ENCODE measurements at regions not wholly inside any gene's neighbourhood (a gene's known extent, or its start where the extent isn't known, plus 50 kb on each side); places are given as distances from the start of the nearest gene placed in this dataset.
"Not testable (repeated sequence)": the region's sequence is repeated elsewhere in the genome, so short reads cannot be mapped to it uniquely, and the experiment has no call there.

DNA sequence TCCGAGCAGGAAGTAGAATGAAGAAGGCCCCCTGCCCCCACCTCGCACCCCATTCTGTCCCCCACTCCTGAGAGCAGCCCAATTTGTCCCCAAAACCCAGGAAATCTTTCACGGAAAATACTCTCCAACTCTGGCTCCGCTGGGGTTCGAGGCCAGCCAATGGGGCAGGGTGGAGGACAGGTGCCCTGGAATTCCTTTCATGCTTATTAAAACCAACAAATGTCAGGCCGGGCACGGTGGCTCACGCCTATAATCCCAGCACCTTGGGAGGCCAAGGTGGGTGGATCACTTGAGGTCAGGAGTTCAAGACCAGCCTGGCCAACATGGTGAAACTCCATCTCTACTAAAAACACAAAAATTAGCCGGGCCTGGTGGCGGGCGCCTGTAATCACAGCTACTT is 214.9 kb downstream of the TFCP2L1 start:
- H3K4me3 Mint-ChIP-seq; DNase-seq; H3K4me1 Mint-ChIP-seq; H3K27me3 Mint-ChIP-seq; H3K9me3 Mint-ChIP-seq (ENCODE audit: low read depth); H3K27ac Mint-ChIP-seq; H3K36me3 Mint-ChIP-seq; ATAC-seq: not testable (repeated sequence)
- CTCF ChIA-PET: interaction anchor here (1.2 to 2.3 kb wide), 3 partner anchors 10 to 374 kb away, joined by 4 to 12 read pairs (median 9); no protein-coding TSS in a partner anchor

- peak; percentile 30 for ATAC-seq
- Mint-ChIP-seq H3K27ac (no peak overlapping the region), H3K4me1 (no peaks in the 10 kb centered on the region), H3K36me3 (no peaks in the 10 kb centered on the region), H3K27me3 (peaks cover 16% of the 10 kb centered on the region), H3K4me3 (no peak overlapping the region), H3K9me3 (ENCODE audit: low read depth) (no peaks in the 10 kb centered on the region)
- CTCF ChIA-PET: interaction anchor here (1.0 to 2.3 kb wide), 6 partner anchors 8 to 375 kb away, joined by 3 to 12 read pairs (median 4); no protein-coding TSS in a partner anchor
- peak; percentile 51 for DNase-seq
Observed at GRCh38 chr2:121071034-121071504, 213.9 kb downstream of the TFCP2L1 start.

DNA sequence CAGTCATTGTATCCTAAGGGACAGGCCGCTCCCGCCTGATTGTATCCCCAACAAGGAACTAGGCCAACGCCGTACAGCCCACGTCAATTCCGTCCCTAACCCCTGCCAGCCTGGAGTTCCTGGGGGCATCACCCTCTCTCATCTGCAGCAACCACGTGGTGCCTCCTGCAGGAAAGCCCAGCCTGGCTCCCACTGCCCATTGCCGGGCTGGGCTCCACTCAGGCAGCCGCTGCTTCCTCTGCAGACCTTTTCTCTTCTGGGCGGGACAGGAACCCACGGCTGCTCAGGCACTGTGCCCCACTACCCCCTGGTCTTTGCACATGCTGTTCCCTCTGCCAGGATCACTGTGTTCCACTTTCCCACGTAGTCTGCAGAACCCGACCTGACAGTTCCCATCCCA is 212.2 kb downstream of the TFCP2L1 start:
- Mint-ChIP-seq H3K4me1 (no peaks in the 10 kb centered on the region), H3K36me3 (no peaks in the 10 kb centered on the region), H3K27ac (no peak overlapping the region), H3K4me3 (no peak overlapping the region), H3K9me3 (ENCODE audit: low read depth) (no peaks in the 10 kb centered on the region), H3K27me3 (peaks cover 23% of the 10 kb centered on the region)
- ATAC-seq (no peak), DNase-seq (no peak)
- CTCF ChIA-PET: no interaction called here

GRCh38 chr2:121073320-121074210 is 211.4 kb downstream of the TFCP2L1 start:
- no peak for DNase-seq
- CTCF ChIA-PET: interaction anchor here (0.5 kb wide), 1 partner anchor 993 kb away, joined by 3 read pairs; no protein-coding TSS in a partner anchor
- no peak overlapping the region for H3K4me3 Mint-ChIP-seq

DNA sequence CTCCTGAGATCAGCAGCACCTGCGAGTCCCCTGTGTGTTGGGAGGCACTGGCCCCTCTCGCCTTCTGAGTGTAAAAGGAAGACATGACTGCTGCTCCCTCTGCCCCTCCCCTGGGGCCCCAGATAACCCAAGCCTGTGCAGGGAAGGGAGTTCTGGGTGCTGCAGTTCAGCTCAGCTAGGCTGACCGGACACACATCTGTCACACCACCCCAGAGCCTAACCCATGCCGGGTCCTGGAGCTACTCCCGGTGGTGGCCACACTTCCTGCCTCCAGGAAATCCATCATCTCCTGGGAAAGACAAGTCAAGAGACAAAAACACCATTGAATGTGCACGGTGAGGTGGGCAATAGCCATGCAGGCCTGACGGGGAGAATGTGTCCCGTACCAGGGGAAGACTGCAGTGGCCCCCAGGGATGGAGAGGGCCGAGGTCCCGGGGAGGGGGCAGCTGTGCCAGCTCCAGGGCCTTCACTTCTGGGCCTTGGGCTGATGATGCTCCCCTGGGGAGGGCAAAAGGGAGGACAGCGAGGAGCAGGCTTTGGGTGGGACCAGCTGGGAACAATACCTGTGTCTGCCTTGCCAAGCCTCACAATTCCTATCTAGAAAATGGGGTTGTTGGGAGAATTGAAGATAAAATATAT is 210.6 kb downstream of the TFCP2L1 start:
- no peak for DNase-seq
- H3K4me3 Mint-ChIP-seq: no peak overlapping the region
- H3K36me3 Mint-ChIP-seq: no peaks in the 10 kb centered on the region
- no peaks in the 10 kb centered on the region for H3K4me1 Mint-ChIP-seq
- no peaks in the 10 kb centered on the region for H3K9me3 Mint-ChIP-seq (ENCODE audit: low read depth)
- ATAC-seq: peak; percentile 28
- H3K27ac Mint-ChIP-seq: no peak overlapping the region
- CTCF ChIA-PET: interaction anchor here (0.5 to 1.1 kb wide), 2 partner anchors 11 to 992 kb away, joined by 3 read pairs; no protein-coding TSS in a partner anchor
- peaks cover 25% of the 10 kb centered on the region for H3K27me3 Mint-ChIP-seq

More at GRCh38 chr2:121073320-121074210, 211.4 kb downstream of the TFCP2L1 start:
- Mint-ChIP-seq H3K4me1 (no peaks in the 10 kb centered on the region), H3K27me3 (peaks cover 25% of the 10 kb centered on the region), H3K36me3 (no peaks in the 10 kb centered on the region), H3K9me3 (ENCODE audit: low read depth) (no peaks in the 10 kb centered on the region), H3K27ac (no peak overlapping the region)
- no peak for ATAC-seq

DNA sequence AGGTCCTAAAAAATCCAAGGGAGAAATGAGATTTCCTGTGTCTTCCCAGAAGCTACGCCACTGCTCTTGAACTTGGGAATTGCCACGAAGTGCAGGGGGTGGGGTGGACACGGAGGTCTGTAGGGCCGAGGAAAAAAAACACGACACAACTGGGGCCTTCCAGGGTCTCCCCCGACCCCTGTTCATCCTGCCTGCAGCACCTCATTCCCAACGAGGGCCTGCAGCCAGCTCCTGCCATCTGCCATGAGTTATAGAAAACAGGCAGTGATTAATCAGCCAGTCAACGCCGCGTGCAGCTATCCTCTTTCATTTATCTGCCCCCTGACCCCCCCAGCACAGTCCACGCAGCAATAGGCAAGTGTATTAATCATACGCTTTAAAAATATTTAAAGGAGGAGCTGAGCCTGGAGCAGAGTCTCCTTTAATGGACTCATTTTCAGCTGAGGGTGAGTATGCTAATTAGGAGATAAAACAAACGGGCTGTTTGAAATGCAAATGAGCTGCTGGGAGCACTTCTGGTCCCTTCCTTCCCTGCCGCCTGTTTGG is 209.9 kb downstream of the TFCP2L1 start:
- H3K9me3 Mint-ChIP-seq (ENCODE audit: low read depth): no peaks in the 10 kb centered on the region

DNA sequence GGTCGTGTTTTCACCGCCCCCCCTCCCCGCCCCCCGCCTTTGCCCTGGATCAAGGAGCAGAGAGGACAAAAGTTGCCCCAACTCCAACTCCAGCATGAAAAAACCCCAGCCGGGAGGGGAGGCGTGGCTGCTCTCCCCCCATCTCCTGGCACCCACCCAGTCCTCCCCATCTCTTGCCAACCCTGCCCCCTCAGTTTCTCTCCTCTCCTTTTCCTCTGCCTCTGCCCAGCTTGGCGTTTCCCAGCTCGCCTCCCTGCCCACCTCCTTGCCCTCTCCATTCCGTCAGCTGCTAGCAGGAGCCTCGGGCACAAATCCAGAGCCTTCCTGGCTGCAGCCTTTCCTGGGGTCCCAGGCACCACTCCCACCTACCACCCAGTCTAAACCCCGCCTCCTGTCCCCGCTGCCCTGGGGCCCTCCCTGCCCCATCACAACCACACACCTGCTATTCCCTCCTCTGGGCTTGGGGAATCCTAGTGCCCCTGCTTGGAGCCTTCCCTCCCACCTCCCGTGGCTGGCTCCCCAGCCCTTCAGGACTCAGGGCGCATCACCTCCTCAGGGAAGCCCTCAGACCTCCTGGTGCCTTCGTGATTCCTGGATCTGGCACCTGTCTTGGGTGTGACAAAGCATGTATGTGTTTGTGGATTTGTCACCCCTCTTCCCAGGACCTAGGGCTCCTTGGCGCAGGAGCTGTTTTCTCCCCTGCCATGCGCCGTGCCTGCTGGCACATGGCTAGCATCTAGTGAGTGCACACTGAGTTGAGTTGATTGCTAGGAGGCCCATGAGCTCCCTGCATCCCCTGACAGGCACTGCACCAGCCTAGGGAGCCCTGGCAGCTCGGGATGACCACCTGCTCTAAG is 209.1 kb downstream of the TFCP2L1 start:
- Mint-ChIP-seq H3K9me3 (ENCODE audit: low read depth) (no peaks in the 10 kb centered on the region), H3K27me3 (peaks cover 25% of the 10 kb centered on the region), H3K36me3 (no peaks in the 10 kb centered on the region), H3K4me1 (no peaks in the 10 kb centered on the region), H3K4me3 (no peak overlapping the region), H3K27ac (no peak overlapping the region)
- ATAC-seq (no peak), DNase-seq (no peak)
- CTCF ChIA-PET: interaction anchor here (0.5 to 2.5 kb wide), 4 partner anchors 10 to 380 kb away, joined by 3 to 13 read pairs (median 3); no protein-coding TSS in a partner anchor

More for the DNA sequence above, 209.9 kb downstream of the TFCP2L1 start:
- ATAC-seq (peak; percentile 63), DNase-seq (peak; percentile 62)
- no peak overlapping the region for H3K4me3 Mint-ChIP-seq
- CTCF ChIA-PET: interaction anchor here (0.5 to 1.1 kb wide), 2 partner anchors 11 to 379 kb away, joined by 3 read pairs; no protein-coding TSS in a partner anchor
- no peak overlapping the region for H3K27ac Mint-ChIP-seq
- no peaks in the 10 kb centered on the region for H3K36me3 Mint-ChIP-seq
- H3K27me3 Mint-ChIP-seq: peaks cover 25% of the 10 kb centered on the region
- H3K4me1 Mint-ChIP-seq: no peaks in the 10 kb centered on the region

- no peaks in the 10 kb centered on the region for H3K36me3 Mint-ChIP-seq
- H3K9me3 Mint-ChIP-seq (ENCODE audit: low read depth): no peaks in the 10 kb centered on the region
- no peak for DNase-seq
- no peaks in the 10 kb centered on the region for H3K4me1 Mint-ChIP-seq
- no peak for ATAC-seq
- no peak overlapping the region for H3K4me3 Mint-ChIP-seq
- no peak overlapping the region for H3K27ac Mint-ChIP-seq
- peaks cover 25% of the 10 kb centered on the region for H3K27me3 Mint-ChIP-seq
- CTCF ChIA-PET: interaction anchor here (1.2 to 2.5 kb wide), 2 partner anchors 10 to 378 kb away, joined by 3 to 13 read pairs; no protein-coding TSS in a partner anchor
Observed at GRCh38 chr2:121076498-121076820, 208.5 kb downstream of the TFCP2L1 start.

- DNase-seq (peak; percentile 76), ATAC-seq (peak; percentile 43)
- no peak overlapping the region for H3K27ac Mint-ChIP-seq
- CTCF ChIA-PET: interaction anchor here (0.6 to 4.2 kb wide), 7 partner anchors 9 to 629 kb away, joined by 3 to 19 read pairs (median 4); no protein-coding TSS in a partner anchor
- H3K36me3 Mint-ChIP-seq: no peaks in the 10 kb centered on the region
- H3K9me3 Mint-ChIP-seq (ENCODE audit: low read depth): no peaks in the 10 kb centered on the region
- H3K4me3 Mint-ChIP-seq: no peak overlapping the region
- H3K27me3 Mint-ChIP-seq: peaks cover 25% of the 10 kb centered on the region
- no peaks in the 10 kb centered on the region for H3K4me1 Mint-ChIP-seq
Observed at GRCh38 chr2:121076885-121077549, 208.0 kb downstream of the TFCP2L1 start.

DNA sequence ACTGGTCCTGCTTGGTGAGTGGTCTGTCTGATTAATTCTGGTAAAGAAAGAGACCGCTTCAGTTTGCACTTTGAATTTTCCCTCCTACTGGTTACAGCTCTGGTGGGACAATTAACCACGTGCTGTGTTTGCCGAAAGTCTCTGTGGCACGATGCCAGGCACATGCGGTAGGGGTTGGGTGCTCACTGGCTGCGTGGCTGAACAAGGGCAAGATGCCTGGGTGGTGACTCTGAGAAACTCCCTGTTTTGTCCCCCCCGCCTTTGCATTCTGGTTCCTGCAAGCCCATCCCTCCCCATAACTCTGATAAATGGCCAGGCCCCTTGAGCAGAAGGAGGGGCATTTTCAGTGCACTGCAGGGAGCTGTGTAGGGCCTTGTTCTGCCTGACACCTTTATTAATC is 206.1 kb downstream of the TFCP2L1 start:
- H3K4me1 Mint-ChIP-seq: no peaks in the 10 kb centered on the region
- H3K27ac Mint-ChIP-seq: no peak overlapping the region
- CTCF ChIA-PET: interaction anchor here (0.6 to 4.2 kb wide), 7 partner anchors 8 to 383 kb away, joined by 3 to 19 read pairs (median 4); no protein-coding TSS in a partner anchor
- no peaks in the 10 kb centered on the region for H3K9me3 Mint-ChIP-seq (ENCODE audit: low read depth)
- DNase-seq (no peak), ATAC-seq (no peak)
- H3K36me3 Mint-ChIP-seq: no peaks in the 10 kb centered on the region
- H3K27me3 Mint-ChIP-seq: peaks cover 25% of the 10 kb centered on the region
- no peak overlapping the region for H3K4me3 Mint-ChIP-seq

DNA sequence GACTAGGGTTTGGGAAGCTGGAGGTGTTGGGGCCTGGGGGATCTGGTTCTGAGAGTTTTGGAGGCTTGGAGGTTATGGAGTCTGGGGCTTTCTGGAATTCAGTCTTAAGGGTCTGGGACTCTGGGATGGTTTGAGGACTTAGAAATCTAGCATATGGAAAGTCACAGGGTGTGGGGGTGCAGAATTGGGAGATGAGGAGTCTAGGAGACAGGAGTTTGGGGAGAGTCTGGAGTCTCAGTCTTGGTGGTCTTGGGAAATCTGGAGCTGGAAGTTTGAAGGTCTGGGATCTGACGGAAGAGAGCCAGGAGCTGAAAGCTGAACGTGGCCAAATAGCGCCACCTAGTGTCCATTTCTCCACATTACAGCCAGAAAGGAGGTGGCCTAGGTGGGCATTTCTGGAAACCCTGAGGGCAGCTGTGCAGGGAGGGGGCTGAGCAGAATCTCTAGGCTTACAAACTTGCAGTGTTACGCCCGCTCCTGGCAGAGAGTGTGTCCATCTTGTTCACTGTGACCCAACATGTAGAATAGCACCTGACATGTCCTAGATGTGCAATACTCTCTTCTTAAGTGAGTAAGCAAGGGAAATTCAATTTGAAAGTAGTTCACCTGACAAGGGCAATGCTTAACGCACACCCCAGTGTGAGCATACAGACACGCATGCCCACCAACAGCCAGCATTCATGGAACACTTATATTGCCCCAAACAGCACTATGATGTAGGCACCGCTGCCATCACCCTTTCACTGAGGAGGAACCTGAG is 204.8 kb downstream of the TFCP2L1 start:
- H3K36me3 Mint-ChIP-seq: no peaks in the 10 kb centered on the region
- no peak overlapping the region for H3K27ac Mint-ChIP-seq
- H3K4me3 Mint-ChIP-seq: no peak overlapping the region
- ATAC-seq: no peak
- no peaks in the 10 kb centered on the region for H3K9me3 Mint-ChIP-seq (ENCODE audit: low read depth)
- H3K4me1 Mint-ChIP-seq: no peaks in the 10 kb centered on the region
- peak; percentile 59 for DNase-seq
- peaks cover 15% of the 10 kb centered on the region for H3K27me3 Mint-ChIP-seq
- CTCF ChIA-PET: interaction anchor here (0.9 to 4.2 kb wide), 15 partner anchors 8 to 399 kb away, joined by 3 to 19 read pairs (median 4); no protein-coding TSS in a partner anchor
